ENCODE measurements at regions not wholly inside any gene's neighbourhood (a gene's known extent, or its start where the extent isn't known, plus 50 kb on each side); places are given as distances from the start of the nearest gene placed in this dataset.

DNA sequence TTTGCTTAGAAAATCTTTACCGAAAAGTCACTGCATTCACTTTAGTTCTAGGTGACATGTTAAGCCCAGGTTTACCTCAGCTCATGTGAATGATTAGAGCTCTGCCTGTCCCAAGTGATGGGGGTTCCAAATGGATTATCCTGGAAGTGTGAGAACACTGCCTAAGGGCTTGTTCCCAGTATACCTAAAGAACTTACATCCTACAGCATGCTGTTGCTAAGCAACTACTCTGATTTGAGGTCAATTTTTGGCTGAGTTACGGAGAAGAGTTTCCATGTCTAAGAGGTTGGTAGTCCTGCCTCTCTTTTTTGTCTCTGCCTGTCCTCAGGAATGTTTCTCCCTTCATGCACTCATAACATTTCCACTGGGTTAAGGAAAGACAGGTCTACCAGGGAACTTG, 67.6 kb upstream of the UGT2B15 start:
- POLR2A ChIA-PET: no interaction called here
- CTCF ChIA-PET: interaction anchor here (1.7 kb wide), 1 partner anchor 10 kb away, joined by 8 read pairs; no protein-coding TSS in a partner anchor
- TF ChIP-seq, protein P1, sequence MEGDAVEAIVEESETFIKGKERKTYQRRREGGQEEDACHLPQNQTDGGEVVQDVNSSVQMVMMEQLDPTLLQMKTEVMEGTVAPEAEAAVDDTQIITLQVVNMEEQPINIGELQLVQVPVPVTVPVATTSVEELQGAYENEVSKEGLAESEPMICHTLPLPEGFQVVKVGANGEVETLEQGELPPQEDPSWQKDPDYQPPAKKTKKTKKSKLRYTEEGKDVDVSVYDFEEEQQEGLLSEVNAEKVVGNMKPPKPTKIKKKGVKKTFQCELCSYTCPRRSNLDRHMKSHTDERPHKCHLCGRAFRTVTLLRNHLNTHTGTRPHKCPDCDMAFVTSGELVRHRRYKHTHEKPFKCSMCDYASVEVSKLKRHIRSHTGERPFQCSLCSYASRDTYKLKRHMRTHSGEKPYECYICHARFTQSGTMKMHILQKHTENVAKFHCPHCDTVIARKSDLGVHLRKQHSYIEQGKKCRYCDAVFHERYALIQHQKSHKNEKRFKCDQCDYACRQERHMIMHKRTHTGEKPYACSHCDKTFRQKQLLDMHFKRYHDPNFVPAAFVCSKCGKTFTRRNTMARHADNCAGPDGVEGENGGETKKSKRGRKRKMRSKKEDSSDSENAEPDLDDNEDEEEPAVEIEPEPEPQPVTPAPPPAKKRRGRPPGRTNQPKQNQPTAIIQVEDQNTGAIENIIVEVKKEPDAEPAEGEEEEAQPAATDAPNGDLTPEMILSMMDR (IDR thresholded peaks at IDR 0.05; ENCODE audit: control extremely low read depth, extremely low read depth, low read depth, missing control alignments): no peak

GRCh38 chr4:68744368-68744767, 71.4 kb upstream of the UGT2B10 start:
- no peak for DNase-seq (ENCODE audit: extremely low spot score)
- ChIA-PET CTCF (interaction anchor here (0.8 to 1.9 kb wide), 3 partner anchors 10 to 28 kb away, joined by 4 to 6 read pairs (median 4); no protein-coding TSS in a partner anchor), POLR2A (no interaction called here)
- TF ChIP-seq, protein P1 (IDR thresholded peaks at IDR 0.05; ENCODE audit: control extremely low read depth, extremely low read depth, low read depth, missing control alignments): no peak

More for the DNA sequence above, 67.6 kb upstream of the UGT2B15 start:
- DNase-seq (ENCODE audit: extremely low spot score): no peak

DNA sequence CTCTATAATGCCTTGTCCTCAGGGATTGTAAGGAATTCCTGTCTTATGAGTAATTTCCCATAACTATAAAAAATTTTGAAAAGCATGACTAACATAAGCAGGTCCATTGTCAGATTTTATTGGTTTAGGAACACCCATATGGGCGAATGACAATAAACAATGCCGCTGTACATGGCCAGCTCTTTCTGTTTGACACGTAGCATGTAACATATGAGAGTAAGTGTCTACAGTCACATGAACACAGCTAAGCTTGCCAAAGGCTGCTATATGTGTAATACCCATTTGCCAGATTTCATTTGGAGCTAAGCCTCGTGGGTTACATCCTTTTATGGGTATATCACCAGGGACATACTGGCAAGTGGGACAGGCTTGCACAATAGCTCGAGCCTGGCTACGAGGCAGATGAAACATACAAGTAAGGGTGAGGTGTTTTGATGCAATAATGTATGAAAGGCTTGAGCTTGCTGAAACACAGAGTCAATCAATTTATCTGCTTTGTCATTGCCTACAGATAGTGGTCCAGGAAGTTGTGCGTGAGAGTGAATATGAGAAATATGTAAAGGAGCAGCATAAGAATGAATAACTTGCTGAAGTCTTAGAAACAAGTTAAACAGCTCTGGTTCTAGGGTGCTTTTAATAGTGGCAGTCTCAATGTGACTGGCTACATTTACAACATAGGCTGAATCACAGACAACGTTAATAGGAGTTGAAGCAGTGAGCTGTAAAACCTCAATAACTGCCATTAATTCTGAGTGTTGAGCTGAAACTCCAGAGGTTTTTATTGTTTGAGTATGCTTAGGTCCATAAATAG, 67.4 kb upstream of the UGT2B10 start:
- TF ChIP-seq, protein P1 (IDR thresholded peaks at IDR 0.05; ENCODE audit: control extremely low read depth, extremely low read depth, low read depth, missing control alignments): no peak
- ChIA-PET CTCF (interaction anchor here (0.7 to 1.9 kb wide), 5 partner anchors 9 to 30 kb away, joined by 3 to 8 read pairs (median 3); no protein-coding TSS in a partner anchor), POLR2A (no interaction called here)
- DNase-seq (ENCODE audit: extremely low spot score): no peak

- ChIA-PET CTCF (no interaction called here), POLR2A (no interaction called here)
- TF ChIP-seq, protein P1 (IDR thresholded peaks at IDR 0.05; ENCODE audit: control extremely low read depth, extremely low read depth, low read depth, missing control alignments): no peak
- no peak for DNase-seq (ENCODE audit: extremely low spot score)
Measured at GRCh38 chr4:68750555-68750954, 65.2 kb upstream of the UGT2B10 start.

DNA sequence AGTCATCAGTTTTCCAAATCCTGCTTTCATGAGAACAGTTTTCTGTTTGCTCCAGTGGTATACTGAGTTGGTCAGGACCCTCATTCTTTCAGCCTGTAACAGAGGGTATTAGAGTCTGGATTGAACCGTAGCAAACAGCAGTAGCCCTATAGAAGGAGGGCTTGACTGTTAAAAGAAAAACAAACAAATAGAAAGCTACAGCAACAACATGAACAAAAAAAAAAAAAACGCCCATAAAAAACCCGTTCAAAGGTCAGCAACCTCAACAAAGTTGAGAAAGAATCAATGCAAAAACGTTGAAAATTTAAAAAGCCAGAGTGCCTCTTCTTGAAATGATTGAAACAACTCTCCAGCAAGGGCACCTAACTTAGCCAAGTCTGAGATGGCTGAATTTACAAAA, 64.7 kb upstream of the UGT2B10 start:
- TF ChIP-seq, protein P1 (IDR thresholded peaks at IDR 0.05; ENCODE audit: control extremely low read depth, extremely low read depth, low read depth, missing control alignments): no peak
- POLR2A ChIA-PET: no interaction called here
- no peak for DNase-seq (ENCODE audit: extremely low spot score)
- CTCF ChIA-PET: no interaction called here

DNA sequence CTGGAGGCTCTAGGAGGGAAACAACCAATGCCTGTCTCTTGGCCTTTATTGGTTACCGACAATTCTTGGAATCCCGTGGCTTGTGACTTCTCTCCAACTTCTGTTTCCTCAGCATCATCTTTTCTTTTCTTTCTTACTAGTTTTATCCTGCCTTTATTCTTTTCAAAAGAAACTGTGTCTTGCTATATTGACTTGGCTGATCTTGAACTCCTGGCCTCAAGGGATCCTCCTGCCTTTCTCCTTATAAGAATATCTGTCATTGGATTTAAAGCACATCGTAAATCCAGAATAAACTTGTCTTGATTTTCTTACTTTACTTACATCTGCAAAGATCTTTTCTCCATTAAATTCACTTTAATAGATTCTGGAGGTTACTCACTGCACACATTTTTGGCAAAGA, 49.9 kb upstream of the UGT2B10 start:
- POLR2A ChIA-PET: no interaction called here
- CTCF ChIA-PET: no interaction called here
- DNase-seq (ENCODE audit: extremely low spot score): no peak
- TF ChIP-seq, protein P1 (IDR thresholded peaks at IDR 0.05; ENCODE audit: control extremely low read depth, extremely low read depth, low read depth, missing control alignments): no peak
